ENCODE measurements at regions not wholly inside any gene's neighbourhood (a gene's known extent, or its start where the extent isn't known, plus 50 kb on each side); places are given as distances from the start of the nearest gene placed in this dataset.

- ATAC-seq (peak; percentile 82), DNase-seq (peak in 1 of 3 donors; percentile 6)
- H3K9me3 ChIP-seq, result peaks cover 15% of the 10 kb centered on the region
- TF ChIP-seq CTCF (IDR thresholded peaks at IDR 0.05), result no peak
- H3K4me1 ChIP-seq (ENCODE audit: low read depth), result peaks cover 8% of the 10 kb centered on the region
- H3K36me3 ChIP-seq (ENCODE audit: low read depth), result no peaks in the 10 kb centered on the region
- no peak overlapping the region for H3K4me3 ChIP-seq
- intact Hi-C loops (cut with DNase I, micrococcal nuclease), result no loop called here
Observed at GRCh38 chr10:65032867-65033769, 1511.9 kb downstream of the REEP3 start.

- H3K36me3 ChIP-seq (ENCODE audit: low read depth), result no peaks in the 10 kb centered on the region
- DNase-seq (peak; percentile 15 to 47 (median 25)), ATAC-seq (peak; percentile 46)
- intact Hi-C loops (cut with DNase I, micrococcal nuclease), result no loop called here
- peaks cover 8% of the 10 kb centered on the region for H3K4me1 ChIP-seq (ENCODE audit: low read depth)
- peaks cover 15% of the 10 kb centered on the region for H3K9me3 ChIP-seq
- H3K4me3 ChIP-seq, result no peak overlapping the region
- TF ChIP-seq CTCF (IDR thresholded peaks at IDR 0.05), result no peak
Observed at GRCh38 chr10:65033957-65034356, 1512.8 kb downstream of the REEP3 start.

GRCh38 chr10:65040796-65041195 is 1519.6 kb downstream of the REEP3 start:
- DNase-seq (no peak), ATAC-seq (no peak)
- H3K36me3 ChIP-seq (ENCODE audit: low read depth), result no peaks in the 10 kb centered on the region
- no peak overlapping the region for H3K4me3 ChIP-seq
- H3K9me3 ChIP-seq, result no peaks in the 10 kb centered on the region
- intact Hi-C loops (cut with DNase I, micrococcal nuclease), result no loop called here
- no peak for TF ChIP-seq CTCF (IDR thresholded peaks at IDR 0.05)
- no peaks in the 10 kb centered on the region for H3K4me1 ChIP-seq (ENCODE audit: low read depth)

GRCh38 chr10:65041307-65041706 is 1520.1 kb downstream of the REEP3 start:
- no peak overlapping the region for H3K4me3 ChIP-seq
- intact Hi-C loops (cut with DNase I, micrococcal nuclease), result no loop called here
- no peak for ATAC-seq
- H3K36me3 ChIP-seq (ENCODE audit: low read depth), result no peaks in the 10 kb centered on the region
- DNase-seq, result no peak
- no peaks in the 10 kb centered on the region for H3K4me1 ChIP-seq (ENCODE audit: low read depth)
- H3K9me3 ChIP-seq, result no peaks in the 10 kb centered on the region
- TF ChIP-seq CTCF (IDR thresholded peaks at IDR 0.05), result no peak

- no peak for TF ChIP-seq CTCF (IDR thresholded peaks at IDR 0.05)
- Histone ChIP-seq H3K4me1 (ENCODE audit: low read depth) (no peaks in the 10 kb centered on the region), H3K9me3 (no peaks in the 10 kb centered on the region), H3K36me3 (ENCODE audit: low read depth) (no peaks in the 10 kb centered on the region), H3K4me3 (no peak overlapping the region)
- intact Hi-C loops (cut with DNase I, micrococcal nuclease), result no loop called here
- ATAC-seq, result no peak
- no peak for DNase-seq
Observed at GRCh38 chr10:65042496-65042895, 1521.3 kb downstream of the REEP3 start.
